ENCODE measurements at regions not wholly inside any gene's neighbourhood (a gene's known extent, or its start where the extent isn't known, plus 50 kb on each side); places are given as distances from the start of the nearest gene placed in this dataset.

DNA sequence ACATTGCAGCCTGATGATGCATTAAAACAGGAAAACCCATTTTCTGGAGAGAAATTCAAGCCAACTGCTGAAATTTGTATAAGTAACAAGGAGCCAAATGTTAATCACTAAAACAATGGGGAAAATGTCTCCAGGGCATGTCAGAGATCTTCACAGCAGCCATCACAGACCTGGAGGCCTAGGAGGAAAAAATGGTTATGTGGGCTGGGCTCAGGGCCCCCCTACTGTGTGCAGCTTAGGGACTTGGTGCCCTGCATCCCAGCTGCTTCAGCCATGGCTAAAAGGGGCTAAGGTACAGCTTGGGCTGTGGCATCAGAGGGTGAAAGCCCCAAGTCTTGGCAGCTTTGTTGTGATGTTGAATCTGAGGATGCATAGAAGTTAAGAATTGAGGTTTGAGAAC lies 479.8 kb downstream of the BCKDHB start:
- TF ChIP-seq EZH2 (IDR thresholded peaks at IDR 0.05; ENCODE audit: borderline replicate concordance) = no peak
- TF ChIP-seq, protein P1, sequence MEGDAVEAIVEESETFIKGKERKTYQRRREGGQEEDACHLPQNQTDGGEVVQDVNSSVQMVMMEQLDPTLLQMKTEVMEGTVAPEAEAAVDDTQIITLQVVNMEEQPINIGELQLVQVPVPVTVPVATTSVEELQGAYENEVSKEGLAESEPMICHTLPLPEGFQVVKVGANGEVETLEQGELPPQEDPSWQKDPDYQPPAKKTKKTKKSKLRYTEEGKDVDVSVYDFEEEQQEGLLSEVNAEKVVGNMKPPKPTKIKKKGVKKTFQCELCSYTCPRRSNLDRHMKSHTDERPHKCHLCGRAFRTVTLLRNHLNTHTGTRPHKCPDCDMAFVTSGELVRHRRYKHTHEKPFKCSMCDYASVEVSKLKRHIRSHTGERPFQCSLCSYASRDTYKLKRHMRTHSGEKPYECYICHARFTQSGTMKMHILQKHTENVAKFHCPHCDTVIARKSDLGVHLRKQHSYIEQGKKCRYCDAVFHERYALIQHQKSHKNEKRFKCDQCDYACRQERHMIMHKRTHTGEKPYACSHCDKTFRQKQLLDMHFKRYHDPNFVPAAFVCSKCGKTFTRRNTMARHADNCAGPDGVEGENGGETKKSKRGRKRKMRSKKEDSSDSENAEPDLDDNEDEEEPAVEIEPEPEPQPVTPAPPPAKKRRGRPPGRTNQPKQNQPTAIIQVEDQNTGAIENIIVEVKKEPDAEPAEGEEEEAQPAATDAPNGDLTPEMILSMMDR (IDR thresholded peaks at IDR 0.05; ENCODE audit: poor library complexity) = no peak
- TF ChIP-seq EZH2phosphoT487 (IDR thresholded peaks at IDR 0.05; ENCODE audit: low read depth, severe bottlenecking, unreplicated experiment) = no peak

Data from hepatocyte (in vitro differentiated cells).